CD4-positive, alpha-beta T cell treated with Interleukin-12 subunit alpha and Interleukin-12 subunit beta, for 1 hour (primary cell): ENCODE measurements at regions not wholly inside any gene's neighbourhood (a gene's known extent, or its start where the extent isn't known, plus 50 kb on each side); places are given as distances from the start of the nearest gene placed in this dataset.
"Not testable (repeated sequence)": the region's sequence is repeated elsewhere in the genome, so short reads cannot be mapped to it uniquely, and the experiment has no call there.

ENCODE experiments used
- DNase-seq: peaks from one replicate; pipeline ENCODE4 v3.0.0-alpha.2; 2020

GRCh38 chr11:3437441-3437840 is 58.5 kb upstream of the ZNF195 start:
- DNase-seq, result not testable (repeated sequence)

DNA sequence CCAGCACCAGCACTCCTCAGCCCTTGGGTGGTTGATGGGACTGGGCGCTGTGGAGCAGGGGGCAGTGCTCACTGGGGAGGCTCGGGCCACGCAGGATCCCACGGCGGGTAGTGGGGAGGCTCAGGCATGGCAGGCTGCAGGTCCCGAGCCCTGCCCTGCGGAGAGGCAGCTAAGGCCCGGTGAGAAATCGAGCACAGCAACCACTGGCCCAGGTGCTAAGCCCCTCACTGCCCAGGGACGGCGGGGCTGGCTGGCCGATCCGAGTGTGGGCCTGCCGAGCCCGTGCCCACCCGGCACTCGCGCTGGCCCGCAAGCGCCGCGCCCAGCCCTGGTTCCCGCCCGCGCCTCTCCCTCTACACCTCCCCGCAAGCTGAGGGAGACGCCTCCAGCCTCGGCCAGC is 56.0 kb upstream of the ZNF195 start:
- DNase-seq, result no peak

DNA sequence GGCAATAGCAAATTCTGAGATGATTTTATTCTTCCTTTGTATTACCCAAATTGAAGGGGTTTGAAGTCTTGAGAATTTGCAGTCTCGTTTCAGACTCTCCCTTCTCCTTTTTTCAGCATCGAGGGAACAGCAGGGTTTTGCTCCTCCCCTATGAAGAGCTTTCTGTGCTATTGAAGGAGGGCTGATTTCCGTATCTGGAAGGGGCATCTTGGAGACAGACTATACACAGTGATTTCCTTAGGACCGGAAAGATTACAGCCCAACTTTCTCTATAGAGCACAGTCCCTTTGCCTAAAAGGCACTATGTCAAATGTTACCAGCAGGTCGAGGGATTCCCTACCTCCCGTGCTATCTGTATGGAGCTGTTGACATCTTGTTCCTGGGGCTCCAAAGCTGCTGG is 50.2 kb upstream of the ZNF195 start:
- DNase-seq, result not testable (repeated sequence)
